ENCODE measurements at regions not wholly inside any gene's neighbourhood (a gene's known extent, or its start where the extent isn't known, plus 50 kb on each side); places are given as distances from the start of the nearest gene placed in this dataset.

DNA sequence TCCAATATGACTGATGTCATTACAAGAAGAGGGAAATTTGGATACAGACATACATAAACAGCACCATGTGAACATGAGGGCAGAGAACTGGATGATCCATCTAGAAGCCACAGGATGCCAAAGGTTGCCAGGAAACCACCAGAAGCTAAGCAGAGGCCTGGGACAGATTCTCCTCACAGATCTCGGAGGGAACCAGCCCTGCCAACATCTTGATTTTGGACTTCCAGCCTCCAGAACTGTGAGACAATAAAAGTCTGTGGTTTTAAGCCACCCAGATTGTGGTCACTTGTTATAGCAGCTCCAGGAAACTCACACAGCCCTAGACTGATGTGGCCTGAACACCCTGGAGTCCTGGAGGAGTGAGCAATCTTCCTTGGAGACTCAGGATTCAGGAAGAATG lies 351.6 kb downstream of the EIPR1 start (continued):
- TF ChIP-seq USF1 (IDR thresholded peaks at IDR 0.05; ENCODE audit: borderline replicate concordance, extremely low read length, insufficient read depth, low read depth, low read length), result no peak
- TF ChIP-seq, protein P1, sequence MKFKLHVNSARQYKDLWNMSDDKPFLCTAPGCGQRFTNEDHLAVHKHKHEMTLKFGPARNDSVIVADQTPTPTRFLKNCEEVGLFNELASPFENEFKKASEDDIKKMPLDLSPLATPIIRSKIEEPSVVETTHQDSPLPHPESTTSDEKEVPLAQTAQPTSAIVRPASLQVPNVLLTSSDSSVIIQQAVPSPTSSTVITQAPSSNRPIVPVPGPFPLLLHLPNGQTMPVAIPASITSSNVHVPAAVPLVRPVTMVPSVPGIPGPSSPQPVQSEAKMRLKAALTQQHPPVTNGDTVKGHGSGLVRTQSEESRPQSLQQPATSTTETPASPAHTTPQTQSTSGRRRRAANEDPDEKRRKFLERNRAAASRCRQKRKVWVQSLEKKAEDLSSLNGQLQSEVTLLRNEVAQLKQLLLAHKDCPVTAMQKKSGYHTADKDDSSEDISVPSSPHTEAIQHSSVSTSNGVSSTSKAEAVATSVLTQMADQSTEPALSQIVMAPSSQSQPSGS (IDR thresholded peaks at IDR 0.05; ENCODE audit: low read length), result no peak
- TF ChIP-seq TCF7 (IDR thresholded peaks at IDR 0.05; ENCODE audit: borderline replicate concordance), result no peak
- TF ChIP-seq POLR2A (IDR thresholded peaks at IDR 0.05; ENCODE audit: low read depth, low read length), result no peak
- TF ChIP-seq NRF1 (conservative IDR thresholded peaks at IDR 0.05; ENCODE audit: low read depth, low read length), result no peak

DNA sequence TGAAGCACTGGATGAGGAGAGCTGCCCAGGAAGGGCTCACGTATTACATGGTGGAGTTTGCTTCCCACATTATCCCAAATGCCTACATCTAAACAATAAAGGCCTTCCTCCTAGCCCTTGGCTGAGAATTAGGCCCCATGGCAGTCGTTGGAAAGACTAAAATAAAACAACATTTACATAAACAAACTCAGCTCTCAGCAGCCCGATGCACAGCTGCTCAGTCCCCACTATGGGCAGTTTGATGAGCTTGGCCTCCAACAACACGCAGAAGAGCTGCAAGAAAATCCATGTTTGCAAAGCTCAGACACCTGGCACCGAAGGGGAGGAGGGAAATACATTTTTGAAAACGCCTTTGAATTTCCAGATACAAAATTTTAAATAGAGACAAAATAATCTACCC lies 352.4 kb downstream of the EIPR1 start:
- Histone ChIP-seq H4K20me1 (ENCODE audit: control insufficient read depth, insufficient read depth) (no peaks in the 10 kb centered on the region), H2AFZ (ENCODE audit: control insufficient read depth, low read depth, low read length) (no peak overlapping the region), H3K27ac (ENCODE audit: control insufficient read depth, insufficient read depth) (no peak overlapping the region), H3K4me3 (no peak overlapping the region), H3K9me3 (replicated peaks; ENCODE audit: control insufficient read depth, insufficient read depth, low read length) (no peaks in the 10 kb centered on the region; the same call in 2 of the 3 replicates), H3K79me2 (ENCODE audit: control insufficient read depth, insufficient read depth, low read length) (no peaks in the 10 kb centered on the region), H3K27me3 (replicated peaks in 1 of 2; ENCODE audit: control insufficient read depth in 2 of 2, insufficient read depth in 2 of 2, low read length in 1 of 2) (no peaks in the 10 kb centered on the region; a peak in 1 of 4 replicates), H3K9ac (ENCODE audit: control insufficient read depth, insufficient read depth, low read length) (no peak overlapping the region), H3K4me1 (ENCODE audit: control insufficient read depth, insufficient read depth, low read length) (no peaks in the 10 kb centered on the region), H3K36me3 (ENCODE audit: control insufficient read depth in 2 of 2, insufficient read depth in 2 of 2, low read length in 1 of 2) (no peaks in the 10 kb centered on the region), H3K4me2 (ENCODE audit: control insufficient read depth, insufficient read depth) (no peak overlapping the region)
- intact Hi-C loops (cut with micrococcal nuclease; ENCODE audit: unreplicated experiment), result no loop called here
- ChIA-PET RAD21 (ENCODE audit: unreplicated experiment) (no interaction called here), CTCF (no interaction called here), SMC1A (ENCODE audit: uncharacterized antibody, unreplicated experiment) (no interaction called here), POLR2A (no interaction called here)
- DNase-seq (ENCODE audit: low read depth, low spot score), result no peak
- no peak for ATAC-seq
- FAIRE-seq, result no peak
- TF ChIP-seq NFXL1 (IDR thresholded peaks at IDR 0.05; ENCODE audit: borderline replicate concordance), result no peak
- no peak for TF ChIP-seq RELA (IDR thresholded peaks at IDR 0.05; ENCODE audit: borderline replicate concordance, partially characterized antibody)
- no peak for TF ChIP-seq RUNX3 (IDR thresholded peaks at IDR 0.05; ENCODE audit: low read length)
- no peak for TF ChIP-seq BRCA1 (IDR thresholded peaks at IDR 0.05; ENCODE audit: low read depth, low read length)
- no peak for TF ChIP-seq POLR2AphosphoS5 (IDR thresholded peaks at IDR 0.05; ENCODE audit: low read length)
- TF ChIP-seq POU2F2 (IDR thresholded peaks at IDR 0.05; ENCODE audit: borderline replicate concordance, low read depth, low read length), result no peak
- no peak for TF ChIP-seq HDGF (IDR thresholded peaks at IDR 0.05)
- TF ChIP-seq, protein P2, sequence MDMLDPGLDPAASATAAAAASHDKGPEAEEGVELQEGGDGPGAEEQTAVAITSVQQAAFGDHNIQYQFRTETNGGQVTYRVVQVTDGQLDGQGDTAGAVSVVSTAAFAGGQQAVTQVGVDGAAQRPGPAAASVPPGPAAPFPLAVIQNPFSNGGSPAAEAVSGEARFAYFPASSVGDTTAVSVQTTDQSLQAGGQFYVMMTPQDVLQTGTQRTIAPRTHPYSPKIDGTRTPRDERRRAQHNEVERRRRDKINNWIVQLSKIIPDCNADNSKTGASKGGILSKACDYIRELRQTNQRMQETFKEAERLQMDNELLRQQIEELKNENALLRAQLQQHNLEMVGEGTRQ (IDR thresholded peaks at IDR 0.05; ENCODE audit: borderline replicate concordance, low read depth, low read length), result no peak
- no peak for TF ChIP-seq LARP7 (IDR thresholded peaks at IDR 0.05)
- no peak for TF ChIP-seq KAT2A (conservative IDR thresholded peaks at IDR 0.05; ENCODE audit: control insufficient read depth, low read depth, low read length)
- 0% methylated on average over 6 of the region's 6 CpGs for WGBS (ENCODE audit: insufficient coverage, insufficient replicate concordance, low lambda C conversion rate, missing lambda C conversion rate)
- no TSS peak for BruUV-seq (replicated peaks)
- in situ Hi-C loops (cut with MboI), result no loop called here

Measured in GM12878 (cell line).